ENCODE measurements at regions not wholly inside any gene's neighbourhood (a gene's known extent, or its start where the extent isn't known, plus 50 kb on each side); places are given as distances from the start of the nearest gene placed in this dataset.

DNA sequence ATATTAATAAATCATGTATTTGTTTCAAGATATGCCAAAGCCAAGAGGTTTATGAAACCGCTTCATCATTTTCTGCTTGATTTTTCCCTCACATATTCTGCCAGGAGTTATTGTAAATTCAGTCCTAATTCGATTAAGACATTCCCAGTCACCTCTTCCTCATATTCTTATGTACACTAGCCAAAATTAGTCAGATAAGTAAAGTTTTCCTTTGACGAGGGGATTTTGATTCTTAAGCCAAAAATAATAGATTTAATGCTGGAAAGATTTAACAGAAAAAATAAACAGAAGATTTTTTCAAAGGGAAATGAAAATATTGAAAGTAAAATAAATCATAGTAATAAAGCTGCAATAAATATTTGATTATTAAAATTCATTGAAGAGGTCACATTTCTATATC lies 51.0 kb upstream of the VEGFC start:
- no peak for DNase-seq

DNA sequence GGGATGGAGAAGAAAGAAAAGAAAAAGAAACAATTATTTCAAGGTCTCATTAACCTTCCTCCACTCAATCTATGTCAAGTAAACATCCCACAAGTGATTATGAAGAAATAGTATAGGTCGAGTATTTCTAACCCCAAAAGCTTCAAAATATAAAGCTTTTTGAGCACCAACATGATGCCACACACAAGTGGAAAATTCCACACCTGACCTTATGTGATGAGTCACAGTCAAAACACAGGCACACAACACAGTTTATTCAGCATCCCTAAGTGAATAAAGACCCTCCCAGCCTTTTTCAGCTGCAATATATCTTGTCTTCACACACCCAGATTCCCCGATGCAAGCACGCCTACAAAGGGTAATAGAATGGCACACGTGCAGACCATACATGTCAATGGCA lies 51.7 kb upstream of the VEGFC start:
- no peak for DNase-seq

DNA sequence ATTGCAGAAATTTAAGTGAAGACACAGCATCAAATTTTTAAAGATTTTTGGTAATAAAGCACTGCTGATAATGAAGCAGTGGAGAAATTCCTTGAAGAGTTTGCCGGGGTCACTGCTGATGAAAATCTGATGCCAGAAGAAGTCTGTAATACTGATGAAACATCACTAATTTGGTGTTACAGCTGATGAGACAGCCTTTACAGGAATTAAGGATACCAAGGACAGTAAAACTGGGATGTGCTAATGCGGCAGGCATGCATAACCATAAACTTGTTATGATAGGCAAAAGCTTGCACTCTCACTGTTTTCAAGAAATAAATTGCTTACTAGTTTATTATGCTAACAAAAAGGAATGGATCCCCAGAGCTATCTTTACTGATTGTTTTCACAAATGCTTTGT lies 52.9 kb upstream of the VEGFC start:
- no peak for DNase-seq

DNA sequence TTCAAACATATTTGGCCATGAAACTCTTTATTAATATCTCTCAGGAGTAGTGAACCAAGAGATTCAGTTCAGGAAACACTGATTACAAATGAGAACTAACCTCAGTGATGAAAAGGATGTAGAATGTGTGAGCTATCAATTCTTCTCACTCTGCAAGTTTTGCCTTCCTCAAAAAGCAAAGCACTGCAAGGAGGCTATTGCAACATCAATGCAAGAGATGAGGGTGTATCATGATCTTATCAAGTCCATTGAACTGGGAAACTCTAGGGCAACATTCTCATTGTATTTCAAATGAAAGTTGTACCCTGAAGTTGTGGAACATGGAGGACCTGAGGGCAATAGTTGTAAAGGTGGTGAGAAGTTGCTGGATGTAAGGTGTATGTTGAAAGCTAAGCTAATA lies 56.4 kb upstream of the VEGFC start:
- no peak for DNase-seq

DNA sequence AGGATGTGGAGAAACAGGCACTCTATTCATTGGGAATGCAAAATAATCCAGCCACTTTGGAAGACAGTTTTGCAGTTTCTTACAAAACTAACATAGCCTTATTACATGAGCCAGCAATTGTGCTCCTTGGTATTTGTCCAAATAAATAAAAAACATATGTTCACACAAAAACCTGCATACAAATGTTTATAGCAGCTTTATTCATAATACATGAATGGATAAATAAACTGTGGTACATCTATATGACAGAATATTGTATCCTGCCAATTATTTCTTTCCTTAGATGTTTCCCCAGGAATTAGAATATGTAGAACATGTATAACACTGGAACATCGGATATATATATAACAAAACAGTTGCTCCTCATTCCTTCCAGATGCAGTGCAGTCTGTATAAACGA lies 57.7 kb upstream of the VEGFC start:
- no peak for DNase-seq

DNA sequence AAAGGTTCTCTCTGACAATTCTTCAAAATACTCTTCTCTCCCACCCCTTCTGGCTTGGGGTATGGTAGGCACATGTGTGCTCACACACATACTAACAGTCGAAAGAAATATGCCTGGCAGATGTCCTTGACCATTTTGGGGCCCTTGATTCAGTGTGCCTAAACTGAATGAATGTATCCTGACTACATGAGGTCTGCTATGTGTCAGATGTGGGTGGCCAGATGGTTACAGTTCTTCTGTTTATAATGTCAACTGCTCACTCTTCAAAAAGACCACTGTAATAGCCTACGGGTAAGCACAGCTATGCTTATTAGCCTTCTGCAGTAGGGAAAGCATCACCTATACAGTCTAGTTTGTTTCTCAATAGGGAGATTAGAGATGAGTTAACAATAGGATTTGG lies 63.7 kb upstream of the VEGFC start:
- DNase-seq = no peak

DNA sequence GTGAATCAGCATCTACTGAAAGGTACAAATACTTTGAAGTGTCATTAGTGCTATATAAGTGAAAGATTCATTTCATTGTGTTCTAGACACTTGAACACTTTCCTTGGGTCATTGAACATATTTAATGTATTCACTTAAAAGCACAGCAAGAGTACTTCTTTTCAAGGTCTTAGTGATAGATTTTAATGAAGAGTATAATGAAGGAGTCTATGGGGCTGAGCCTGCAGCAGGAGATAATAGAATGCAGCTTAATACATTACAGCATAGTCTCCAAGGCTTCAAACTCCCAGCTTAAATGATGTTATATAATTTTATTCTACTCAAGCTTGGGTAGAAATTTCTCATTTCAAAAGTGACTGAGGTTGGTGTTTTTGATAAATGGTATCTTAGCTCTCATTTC lies 66.1 kb upstream of the VEGFC start:
- no peak for DNase-seq

DNA sequence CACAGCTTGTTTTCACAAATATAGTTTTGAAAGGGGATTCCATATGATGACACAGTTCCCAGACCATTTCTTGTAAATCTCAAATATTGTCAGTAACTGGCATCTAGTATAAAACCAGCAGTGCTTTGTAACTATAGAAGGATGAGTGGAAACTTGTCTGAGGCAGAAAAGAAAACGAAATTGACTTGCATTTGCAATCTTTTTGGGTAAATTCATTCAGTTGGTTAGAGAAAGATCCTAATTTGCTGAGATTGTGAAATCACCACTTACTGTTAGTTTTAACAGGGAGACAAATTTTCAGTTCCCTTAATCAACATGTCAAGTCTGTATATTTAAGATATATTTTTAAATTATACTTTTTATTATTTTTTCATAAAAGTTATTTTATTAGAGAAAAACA lies 71.5 kb upstream of the VEGFC start:
- DNase-seq = no peak

DNA sequence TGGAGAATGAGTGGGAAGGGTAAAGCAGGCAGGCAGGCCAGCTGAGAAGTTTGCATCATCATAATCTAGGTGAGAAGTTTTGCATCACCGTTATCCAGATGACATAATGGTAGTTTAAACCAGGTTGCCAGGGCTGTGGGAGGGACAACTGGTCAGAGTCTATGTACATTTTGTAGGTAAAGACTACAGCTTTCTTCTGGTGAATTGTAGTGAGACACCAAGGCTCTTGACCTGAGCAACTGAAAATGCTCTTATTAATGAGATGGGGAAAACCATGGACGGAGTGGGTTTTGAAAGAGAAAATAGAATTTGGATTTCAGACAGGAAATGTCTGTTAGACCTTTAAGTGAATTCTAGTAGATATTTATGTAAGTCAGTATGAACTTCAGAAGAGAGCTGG lies 76.0 kb upstream of the VEGFC start:
- DNase-seq = no peak

DNA sequence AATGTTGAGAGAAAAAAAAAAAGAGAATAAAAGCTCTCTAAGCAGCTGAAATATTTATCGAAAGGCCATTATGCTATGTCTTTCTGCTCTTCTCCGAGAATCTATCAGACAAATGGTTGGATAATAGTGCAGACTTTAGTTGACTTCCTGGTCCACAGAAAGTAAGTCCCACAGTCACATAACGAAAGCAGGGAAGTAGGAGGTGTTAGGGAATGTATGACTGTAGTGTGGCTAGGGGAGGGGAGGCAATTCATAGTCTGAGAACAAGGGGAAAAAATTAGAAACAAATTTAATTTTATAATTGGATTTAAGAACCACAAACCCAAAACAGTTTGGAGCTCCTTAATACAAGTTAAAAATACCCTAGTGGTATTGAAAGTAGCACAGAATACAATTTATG lies 79.7 kb upstream of the VEGFC start:
- no peak for DNase-seq

DNA sequence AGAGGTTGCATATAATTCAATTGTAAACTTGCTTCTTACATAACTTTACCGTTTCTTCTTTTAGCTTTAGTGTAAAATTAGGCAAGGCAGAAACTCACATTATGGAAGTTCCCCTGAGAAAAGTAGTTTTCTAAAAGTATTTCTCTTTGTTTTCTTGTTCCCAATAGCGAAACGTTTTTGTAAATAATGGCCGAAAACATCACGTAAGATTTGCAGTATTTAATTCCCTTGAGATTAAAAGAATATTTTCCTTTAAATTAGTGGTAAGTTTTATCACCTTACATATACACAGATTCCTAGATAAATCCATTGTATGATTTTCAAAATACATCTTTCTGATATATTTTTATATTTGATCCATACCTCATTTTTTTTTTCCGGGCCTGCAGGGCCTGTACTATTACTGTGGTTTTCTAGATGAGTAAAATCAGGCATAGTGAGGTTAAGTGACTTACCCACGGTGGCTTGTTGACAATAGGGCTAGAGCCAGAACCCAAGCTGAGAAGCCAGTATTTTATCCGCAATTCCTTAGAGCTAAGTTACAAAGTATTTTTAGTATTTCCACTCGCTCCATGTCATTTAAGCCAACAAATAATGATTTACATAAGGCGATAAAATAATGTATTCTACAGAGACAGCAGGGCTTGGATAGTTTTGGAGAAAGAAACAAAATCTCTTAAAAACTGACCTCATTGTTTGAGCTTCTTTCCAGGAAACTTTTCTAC lies 82.2 kb upstream of the VEGFC start:
- DNase-seq = no peak

DNA sequence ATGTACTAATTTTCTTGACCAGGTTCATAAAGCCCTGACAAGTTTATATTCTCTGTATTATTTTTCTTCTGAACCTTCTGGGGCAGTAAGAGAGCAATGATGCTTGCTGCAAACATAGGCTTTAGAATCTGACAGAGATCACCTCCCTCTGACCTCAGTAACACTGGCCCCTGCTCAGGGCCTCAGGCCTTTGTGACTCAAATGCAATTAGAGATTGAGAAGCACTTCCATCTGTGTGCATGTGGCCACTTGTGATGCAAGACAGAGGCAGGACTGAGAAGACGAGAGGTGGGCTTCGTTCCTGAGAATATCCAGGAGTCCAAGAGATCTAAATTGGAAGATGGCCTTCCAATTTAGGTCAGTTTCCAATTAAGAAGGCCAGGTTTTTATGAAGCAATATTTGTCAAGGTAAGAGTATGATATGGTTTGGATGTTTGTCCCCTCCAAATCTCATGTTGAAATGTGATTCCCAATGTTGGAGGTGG lies 82.8 kb upstream of the VEGFC start:
- DNase-seq = no peak

DNA sequence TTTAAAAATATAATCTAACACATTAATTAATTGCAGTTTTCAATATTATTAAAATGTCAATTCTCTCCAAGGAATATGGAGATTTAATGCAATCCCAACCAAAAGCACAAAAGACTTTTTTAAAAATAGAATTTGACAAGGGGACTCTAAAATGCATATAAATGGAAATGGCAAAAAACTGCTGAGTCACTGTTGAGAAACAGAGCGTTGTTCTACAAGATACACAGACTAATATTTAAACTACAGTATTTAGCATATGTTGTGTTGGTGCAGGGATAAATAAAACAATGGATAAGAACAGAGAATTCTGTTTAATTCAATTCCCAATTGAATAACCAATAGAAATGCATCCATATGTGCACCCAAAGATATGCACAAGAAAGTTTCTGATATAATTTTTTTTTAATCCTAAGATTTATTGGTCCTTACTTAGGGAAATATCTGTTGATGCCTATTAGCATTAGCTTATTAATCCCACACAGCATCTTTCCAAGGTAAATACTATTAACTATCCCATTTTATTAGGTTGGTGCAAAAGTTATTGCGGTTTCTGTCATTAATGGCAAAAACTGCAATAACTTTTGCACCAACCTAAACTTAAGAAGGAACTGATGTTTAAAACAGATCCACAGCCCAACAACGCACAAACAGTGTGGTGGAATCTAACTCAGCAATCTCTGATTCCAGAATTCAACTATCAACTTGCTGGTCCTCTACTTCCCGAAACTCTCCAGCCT lies 86.8 kb upstream of the VEGFC start:
- DNase-seq = no peak

DNA sequence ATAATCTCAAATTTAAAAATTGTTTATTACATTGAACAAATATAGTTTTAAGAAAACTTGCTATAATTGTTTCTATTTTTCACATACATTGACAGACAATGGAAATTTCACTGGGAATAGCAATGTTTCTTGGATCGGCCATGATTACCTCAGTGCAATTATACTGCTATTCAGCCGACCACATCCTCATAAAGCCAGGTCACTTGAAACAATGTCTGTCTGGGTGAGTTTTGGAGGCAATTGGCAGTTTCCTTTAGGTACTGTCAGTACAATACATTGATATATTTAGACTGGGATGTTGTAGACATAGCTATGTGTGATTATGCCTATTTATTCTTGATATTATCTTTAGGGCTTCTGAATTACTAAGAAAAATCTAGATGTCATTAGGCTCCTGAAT lies 89.5 kb upstream of the VEGFC start:
- DNase-seq = no peak

DNA sequence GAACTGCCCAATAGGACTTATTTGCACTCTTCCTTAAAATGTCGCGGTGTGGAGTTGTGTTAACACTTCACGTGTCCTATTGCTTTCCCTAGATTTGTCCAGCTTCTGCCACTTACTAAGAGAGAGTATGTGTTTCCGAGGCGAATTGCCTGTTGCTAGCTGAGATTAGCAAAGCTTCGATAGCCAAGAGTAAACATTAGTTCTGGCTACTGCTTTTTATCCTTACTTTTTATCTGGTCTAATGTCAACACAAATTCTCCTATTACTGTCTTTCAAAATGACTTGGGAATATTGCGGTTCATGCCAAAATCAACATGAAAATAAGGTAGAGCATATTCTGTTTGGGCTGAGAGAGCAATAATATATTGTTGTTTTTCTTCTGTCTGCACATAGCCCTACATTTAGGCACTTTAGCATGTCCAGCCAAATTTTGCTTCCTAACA lies 90.4 kb upstream of the VEGFC start:
- DNase-seq = no peak

DNA sequence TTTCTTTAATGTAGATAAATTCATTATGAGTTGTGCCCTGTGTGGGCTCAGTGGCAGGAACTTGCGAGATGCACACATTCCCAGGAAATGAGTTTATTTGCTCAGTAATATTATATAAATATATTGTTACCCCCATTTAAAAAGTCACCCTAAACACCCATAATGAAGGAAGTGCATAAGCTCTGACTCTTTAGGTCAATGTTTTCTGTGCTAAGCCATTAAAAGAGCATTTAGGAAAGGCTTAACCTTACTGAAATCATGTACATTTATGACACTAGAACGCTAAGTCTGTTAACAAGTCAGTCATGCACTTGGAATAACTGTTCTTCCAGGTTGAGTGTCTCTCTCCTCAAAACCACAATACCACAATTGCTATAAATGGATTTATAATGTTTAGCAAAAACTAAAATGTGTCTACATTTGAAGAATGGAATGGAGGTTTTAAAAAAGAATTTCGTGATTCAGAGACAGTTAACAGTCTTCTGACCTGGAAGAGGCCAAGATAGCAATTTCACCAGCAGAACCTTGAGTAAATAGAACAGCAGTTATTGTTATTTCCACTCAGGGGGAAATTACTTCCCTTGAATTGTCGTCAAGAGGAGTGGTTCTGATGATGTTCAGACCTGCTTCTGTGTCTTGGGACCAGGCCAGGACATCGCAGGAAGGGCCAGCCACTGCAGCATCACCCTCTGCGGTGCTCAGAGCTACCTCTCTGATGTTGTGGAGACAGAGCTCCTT lies 91.1 kb upstream of the VEGFC start:
- no peak for DNase-seq

DNA sequence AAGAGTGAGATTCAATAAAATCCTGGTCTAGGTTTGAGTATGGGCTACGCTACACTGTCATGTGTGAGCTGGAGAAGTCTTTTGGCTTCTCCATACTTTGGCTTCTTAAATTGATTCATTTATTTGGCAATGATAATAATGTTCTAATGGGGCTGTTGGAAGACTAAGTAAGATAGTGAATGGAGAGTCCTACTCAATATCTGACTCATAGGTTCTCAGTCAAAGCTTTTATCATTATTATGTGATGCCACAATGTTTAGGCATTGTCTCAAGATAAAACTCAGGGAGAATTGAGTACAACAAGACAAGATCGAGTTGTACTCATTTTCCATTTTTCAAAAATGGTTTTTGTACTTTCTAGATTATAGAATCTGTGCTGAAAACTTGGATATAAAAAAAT lies 92.5 kb upstream of the VEGFC start:
- DNase-seq = no peak

DNA sequence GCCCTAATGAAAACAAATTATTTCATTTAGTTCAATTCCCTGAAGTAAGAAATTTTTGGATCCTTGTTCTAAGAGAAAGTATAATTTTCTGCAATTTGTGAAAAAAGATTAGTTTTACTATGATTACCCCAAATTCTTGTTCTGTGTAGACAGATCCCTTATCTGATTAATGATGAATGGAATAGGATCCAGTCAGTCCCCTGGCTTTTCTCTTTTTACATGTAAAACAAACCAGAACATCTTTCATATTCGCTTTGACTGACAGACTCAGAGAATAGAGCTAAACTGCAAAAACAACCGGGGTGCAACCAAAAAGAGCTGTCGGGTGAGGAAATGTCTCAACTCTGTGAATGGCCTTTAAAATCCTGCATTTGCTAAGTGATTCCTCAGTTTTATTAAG lies 93.4 kb upstream of the VEGFC start:
- DNase-seq = no peak

DNA sequence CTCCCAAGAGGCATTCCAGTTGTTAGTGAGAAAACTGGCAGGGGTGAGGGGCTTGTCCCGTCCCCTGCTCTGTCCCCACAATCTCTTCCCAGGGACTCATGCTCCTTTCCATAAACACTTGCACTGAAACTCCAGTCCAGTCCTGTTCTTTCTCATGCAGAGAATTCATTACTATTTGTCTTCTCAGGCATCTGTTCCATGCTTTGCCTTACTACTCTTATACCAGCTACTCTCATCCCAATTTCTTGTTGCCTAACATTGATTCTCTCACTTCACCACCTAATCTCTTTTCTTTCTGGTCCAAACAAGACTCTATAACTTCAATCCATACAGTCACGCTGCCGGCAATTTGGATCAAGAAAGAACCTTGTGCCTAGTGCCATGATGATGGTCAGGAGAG lies 97.1 kb upstream of the VEGFC start:
- no peak for DNase-seq

DNA sequence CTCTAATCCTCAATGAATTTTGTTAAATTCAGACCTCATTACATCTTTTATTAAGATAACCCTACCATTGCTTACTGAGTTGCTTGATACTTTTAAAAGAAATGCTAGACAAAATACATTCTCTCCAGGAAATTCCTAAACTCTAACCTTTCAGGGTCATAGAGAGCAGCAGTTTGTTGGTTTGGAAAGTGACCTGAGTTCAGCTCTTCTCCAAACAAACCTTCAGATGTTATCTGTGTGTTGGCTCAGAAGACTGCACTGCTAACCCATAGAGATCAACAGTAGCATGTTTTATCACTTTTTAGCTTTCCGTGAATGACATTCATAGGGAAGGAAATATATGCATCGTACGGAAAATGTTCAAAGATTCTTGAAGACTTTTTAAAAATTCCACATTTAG lies 101.8 kb upstream of the VEGFC start:
- DNase-seq = no peak

DNA sequence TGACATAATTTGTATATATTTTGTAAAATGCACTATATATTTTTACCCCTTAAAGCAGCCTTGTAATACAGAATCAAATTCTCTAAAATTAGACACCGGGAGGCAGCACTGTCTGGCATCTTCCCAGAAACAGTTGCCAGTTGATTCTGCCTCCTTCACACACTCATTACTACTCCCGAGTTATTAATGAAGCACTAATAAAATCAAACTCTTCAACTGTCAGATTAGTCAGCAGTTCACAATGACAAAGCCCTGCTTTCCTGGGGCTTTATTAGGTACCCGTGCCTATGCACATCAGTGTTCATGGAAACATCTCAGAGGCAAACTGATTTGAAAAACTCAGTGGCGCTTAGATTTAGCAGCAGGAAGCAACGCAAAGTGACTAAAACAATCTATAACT lies 103.5 kb upstream of the VEGFC start:
- DNase-seq = no peak

DNA sequence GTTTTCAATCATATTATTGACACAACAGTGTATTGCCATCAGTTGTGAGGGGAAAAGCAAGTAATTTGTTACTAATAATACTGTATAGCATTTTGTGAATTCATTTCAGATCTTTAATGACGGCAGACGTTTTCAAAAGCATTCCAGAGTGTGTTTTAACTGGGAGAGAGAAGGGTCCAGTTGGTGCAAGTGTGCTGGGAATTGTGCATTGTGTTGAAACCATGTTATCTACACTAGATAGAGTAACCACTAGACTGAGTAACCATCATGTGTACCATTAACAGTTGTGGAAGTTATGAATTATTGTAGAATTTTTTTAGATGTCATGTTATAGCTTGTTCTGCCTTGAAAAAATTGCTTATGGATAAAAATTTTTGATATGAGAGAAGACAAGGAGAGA lies 104.5 kb upstream of the VEGFC start:
- DNase-seq = no peak

DNA sequence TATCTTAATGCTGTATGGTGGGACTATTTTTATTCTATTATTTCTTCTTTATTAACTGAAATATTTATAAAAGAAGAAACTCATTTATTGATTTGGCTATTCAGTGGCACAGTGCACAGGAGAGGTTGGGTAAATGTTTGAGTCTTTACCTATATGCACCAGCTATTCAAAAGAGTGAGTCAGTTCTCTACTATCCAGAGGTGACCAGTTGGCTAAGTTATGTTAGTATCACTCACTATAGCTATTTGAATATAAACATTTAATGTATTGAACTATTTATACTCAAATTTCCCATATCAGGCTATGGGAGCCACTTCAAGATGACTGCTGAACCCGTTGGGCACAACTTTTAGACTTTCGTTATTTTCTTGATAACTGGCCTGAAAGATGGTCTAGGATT lies 106.1 kb upstream of the VEGFC start:
- no peak for DNase-seq

DNA sequence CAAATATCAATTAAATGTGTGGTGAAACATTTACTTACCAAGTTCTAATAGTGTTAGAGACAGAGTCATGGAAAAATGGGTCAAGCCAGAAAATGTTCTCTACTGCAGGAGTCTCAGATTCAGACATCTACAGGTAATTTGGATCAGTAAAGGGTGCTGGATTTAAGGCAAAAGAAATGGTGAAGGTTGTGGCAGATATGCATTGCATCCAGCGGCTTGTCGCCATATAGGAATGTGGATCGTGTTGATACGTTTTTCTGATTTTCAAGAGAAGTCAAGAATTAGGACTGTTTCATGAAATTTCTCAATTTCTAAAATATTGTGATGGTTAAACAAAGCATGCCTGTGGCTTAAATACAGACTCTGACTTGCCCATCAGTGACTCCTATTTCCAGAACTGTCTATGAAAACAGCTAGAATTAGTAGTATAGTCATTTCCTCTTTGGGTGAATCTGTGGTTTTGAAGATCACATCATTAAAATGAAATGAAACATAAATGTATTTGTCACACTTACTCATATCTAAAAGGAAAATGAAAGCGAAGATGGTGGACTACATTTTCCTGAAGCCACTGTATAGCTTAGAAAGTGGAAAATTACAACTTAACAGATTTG lies 110.1 kb upstream of the VEGFC start:
- no peak for DNase-seq

All from 8988T (cell line).